CD14-positive monocyte (primary cell): ENCODE measurements at regions not wholly inside any gene's neighbourhood (a gene's known extent, or its start where the extent isn't known, plus 50 kb on each side); places are given as distances from the start of the nearest gene placed in this dataset.

Source experiments
- DNase-seq, 3 donors: peaks; one replicate each; pipeline ENCODE4 v3.0.0-alpha.2; 2011 to 2022
- H2AFZ ChIP-seq: 2 replicates; pipeline ENCODE4 v1.6.0; 2012; ENCODE audit warnings: mild to moderate bottlenecking, low read depth, low read length, inconsistent platforms; ENCODE audit not compliant: insufficient read depth, poor library complexity, severe bottlenecking
- H3K27ac ChIP-seq, 2 donors: 1 replicate in 1 of 2; 2 replicates in 1 of 2; pipeline ENCODE4 v1.5.1; 2012 to 2013; ENCODE audit warnings: low read length in 2 of 2, control low read depth in 1 of 2, inconsistent platforms in 1 of 2, low read depth in 1 of 2, mild to moderate bottlenecking in 1 of 2
- H3K27me3 ChIP-seq, 2 donors: one replicate each; pipeline versions ENCODE4 v1.6.0 to v1.6.1; 2011 to 2013; ENCODE audit warnings: low read length in 2 of 2; ENCODE audit not compliant: control insufficient read depth in 2 of 2, insufficient read depth in 2 of 2
- H3K36me3 ChIP-seq, 2 donors: replicated peaks in 1 of 2; 1 replicate in 1 of 2; 2 replicates in 1 of 2; pipeline versions ENCODE4 v1.5.1 to v1.6.1; 2012 to 2013; ENCODE audit warnings: low read length in 2 of 2, control low read depth in 1 of 2, inconsistent platforms in 1 of 2, mild to moderate bottlenecking in 1 of 2; ENCODE audit not compliant: insufficient read depth in 2 of 2, control insufficient read depth in 1 of 2
- H3K4me1 ChIP-seq, 2 donors: 1 replicate in 1 of 2; 2 replicates in 1 of 2; pipeline versions ENCODE4 v1.5.1 to v1.6.1; 2012 to 2013; ENCODE audit warnings: low read length in 2 of 2, control low read depth in 1 of 2, inconsistent platforms in 1 of 2, mild to moderate bottlenecking in 1 of 2, moderate library complexity in 1 of 2; ENCODE audit not compliant: insufficient read depth in 2 of 2, control insufficient read depth in 1 of 2
- H3K4me2 ChIP-seq: replicated peaks from 2 replicates; pipeline ENCODE3; 2012; ENCODE audit warnings: low read length, moderate library complexity, mild to moderate bottlenecking; ENCODE audit not compliant: poor library complexity, severe bottlenecking; ENCODE audit errors: extremely low read depth
- H3K4me3 ChIP-seq, 3 experiments: fragments of 200-600 bp in 1 of 3; sonication (generic) in 1 of 3; replicated peaks in 1 of 3; 1 replicate in 2 of 3; 2 replicates in 1 of 3; pipeline ENCODE4 v1.5.1; 2011 to 2013; ENCODE audit warnings: low read length in 3 of 3, mild to moderate bottlenecking in 3 of 3, control low read depth in 2 of 3, low read depth in 2 of 3, inconsistent platforms in 1 of 3, moderate library complexity in 1 of 3
- H3K79me2 ChIP-seq: 2 replicates; pipeline ENCODE4 v1.6.0; 2012; ENCODE audit warnings: mild to moderate bottlenecking, control low read depth, inconsistent platforms, low read length, moderate library complexity; ENCODE audit not compliant: insufficient read depth
- H3K9ac ChIP-seq: 2 replicates; pipeline ENCODE4 v1.6.0; 2017; ENCODE audit warnings: low read length, mild to moderate bottlenecking; ENCODE audit not compliant: insufficient read depth, poor library complexity, severe bottlenecking
- H3K9me3 ChIP-seq, 2 donors: replicated peaks in 1 of 2; 1 replicate in 1 of 2; 2 replicates in 1 of 2; pipeline versions ENCODE4 v1.5.1 to v1.6.1; 2012 to 2013; ENCODE audit warnings: low read length in 2 of 2, control low read depth in 1 of 2; ENCODE audit not compliant: control insufficient read depth in 1 of 2, insufficient read depth in 1 of 2
- H4K20me1 ChIP-seq: 2 replicates; pipeline ENCODE4 v1.6.0; 2012; ENCODE audit warnings: mild to moderate bottlenecking, low read length, control low read depth, moderate library complexity; ENCODE audit not compliant: insufficient read depth
- H3K27ac Mint-ChIP-seq, 7 donors: one replicate each; pipeline ENCODE4 v1.8.0; 2020; ENCODE audit warnings: mild to moderate bottlenecking in 7 of 7, mixed read lengths in 7 of 7, moderate library complexity in 6 of 7, inconsistent platforms in 2 of 7
- H3K27me3 Mint-ChIP-seq, 3 donors: one replicate each; pipeline ENCODE4 v1.8.0; 2021 to 2022; ENCODE audit warnings: low read depth in 3 of 3, mild to moderate bottlenecking in 3 of 3, mixed read lengths in 3 of 3, moderate library complexity in 3 of 3, inconsistent platforms in 1 of 3
- H3K36me3 Mint-ChIP-seq, 2 donors: one replicate each; pipeline ENCODE4 v1.8.0; 2020; ENCODE audit warnings: mixed read lengths in 2 of 2, inconsistent platforms in 1 of 2, mild to moderate bottlenecking in 1 of 2
- H3K4me1 Mint-ChIP-seq: one replicate; pipeline ENCODE4 v1.8.0; 2020; ENCODE audit warnings: mild to moderate bottlenecking, mixed read lengths
- H3K4me3 Mint-ChIP-seq, 2 donors: one replicate each; pipeline ENCODE4 v1.8.0; 2020; ENCODE audit warnings: mild to moderate bottlenecking in 2 of 2, mixed read lengths in 2 of 2, moderate library complexity in 1 of 2
- H3K9me3 Mint-ChIP-seq, 7 donors: one replicate each; pipeline ENCODE4 v1.8.0; 2020 to 2022; ENCODE audit warnings: mixed read lengths in 7 of 7, mild to moderate bottlenecking in 6 of 7, moderate library complexity in 6 of 7, inconsistent platforms in 2 of 7
- WGBS: methylation state at CpG from one replicate; pipeline ENCODE4 v1.1.5; 2013; ENCODE audit warnings: missing lambda C conversion rate; ENCODE audit not compliant: insufficient coverage; 5-methylcytosine and 5-hydroxymethylcytosine counted together
- intact Hi-C, 2 donors: fragments of 100-400 bp; cut with micrococcal nuclease; formaldehyde crosslinking; loops; one replicate each; pipeline versions ENCODE4 v1.15.0 to v1.15.1; 2023
- TF ChIP-seq, protein P1 (sequence below): fragments of 200-600 bp; IDR thresholded peaks from one replicate; pipeline ENCODE4 v1.8.0; 2022; ENCODE audit warnings: antibody characterized with exemption, mild to moderate bottlenecking

DNA sequence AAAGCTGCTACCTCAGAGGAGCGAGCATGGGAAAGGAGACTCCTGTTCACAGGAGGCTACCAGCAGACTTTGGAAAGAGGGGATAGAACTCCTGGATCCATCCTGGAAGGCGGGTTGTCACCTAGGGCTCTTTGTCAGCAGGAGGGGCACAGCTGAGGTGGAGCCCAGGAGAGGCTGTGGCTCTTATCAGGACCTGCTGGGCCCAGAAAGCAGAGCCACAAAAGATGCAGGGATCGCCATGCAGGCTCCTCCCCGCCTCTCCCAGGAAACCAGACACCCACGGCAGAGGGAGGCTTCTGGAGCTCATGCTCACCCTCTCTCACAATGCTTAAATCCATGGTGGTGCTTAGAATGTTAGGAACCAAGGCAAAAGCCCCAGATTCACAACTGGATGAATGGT lies 994.2 kb downstream of the UQCRFS1 start:
- H4K20me1 ChIP-seq, result no peaks in the 10 kb centered on the region
- Mint-ChIP-seq H3K27ac (no peak overlapping the region), H3K4me1 (no peaks in the 10 kb centered on the region), H3K9me3 (peaks cover 2 to 10% (median 9%) of the 10 kb centered on the region in 7 donors), H3K4me3 (no peak overlapping the region), H3K36me3 (no peaks in the 10 kb centered on the region), H3K27me3 (peaks cover 0 to 2% (median 0%) of the 10 kb centered on the region in 3 donors)
- no peaks in the 10 kb centered on the region for H3K27me3 ChIP-seq
- no peak overlapping the region for H3K4me2 ChIP-seq
- H3K36me3 ChIP-seq, result no peaks in the 10 kb centered on the region
- DNase-seq, result no peak
- H3K27ac ChIP-seq, result no peak overlapping the region
- H2AFZ ChIP-seq, result no peak overlapping the region
- 59% methylated on average over 2 of the region's 5 CpGs for WGBS
- H3K9me3 ChIP-seq, result peaks cover 0 to 17% of the 10 kb centered on the region in 2 donors
- no peak overlapping the region for H3K4me3 ChIP-seq
- no peak overlapping the region for H3K9ac ChIP-seq
- intact Hi-C loops, result no loop called here
- TF ChIP-seq, protein P1, sequence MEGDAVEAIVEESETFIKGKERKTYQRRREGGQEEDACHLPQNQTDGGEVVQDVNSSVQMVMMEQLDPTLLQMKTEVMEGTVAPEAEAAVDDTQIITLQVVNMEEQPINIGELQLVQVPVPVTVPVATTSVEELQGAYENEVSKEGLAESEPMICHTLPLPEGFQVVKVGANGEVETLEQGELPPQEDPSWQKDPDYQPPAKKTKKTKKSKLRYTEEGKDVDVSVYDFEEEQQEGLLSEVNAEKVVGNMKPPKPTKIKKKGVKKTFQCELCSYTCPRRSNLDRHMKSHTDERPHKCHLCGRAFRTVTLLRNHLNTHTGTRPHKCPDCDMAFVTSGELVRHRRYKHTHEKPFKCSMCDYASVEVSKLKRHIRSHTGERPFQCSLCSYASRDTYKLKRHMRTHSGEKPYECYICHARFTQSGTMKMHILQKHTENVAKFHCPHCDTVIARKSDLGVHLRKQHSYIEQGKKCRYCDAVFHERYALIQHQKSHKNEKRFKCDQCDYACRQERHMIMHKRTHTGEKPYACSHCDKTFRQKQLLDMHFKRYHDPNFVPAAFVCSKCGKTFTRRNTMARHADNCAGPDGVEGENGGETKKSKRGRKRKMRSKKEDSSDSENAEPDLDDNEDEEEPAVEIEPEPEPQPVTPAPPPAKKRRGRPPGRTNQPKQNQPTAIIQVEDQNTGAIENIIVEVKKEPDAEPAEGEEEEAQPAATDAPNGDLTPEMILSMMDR, result no peak
- no peaks in the 10 kb centered on the region for H3K79me2 ChIP-seq
- no peaks in the 10 kb centered on the region for H3K4me1 ChIP-seq

DNA sequence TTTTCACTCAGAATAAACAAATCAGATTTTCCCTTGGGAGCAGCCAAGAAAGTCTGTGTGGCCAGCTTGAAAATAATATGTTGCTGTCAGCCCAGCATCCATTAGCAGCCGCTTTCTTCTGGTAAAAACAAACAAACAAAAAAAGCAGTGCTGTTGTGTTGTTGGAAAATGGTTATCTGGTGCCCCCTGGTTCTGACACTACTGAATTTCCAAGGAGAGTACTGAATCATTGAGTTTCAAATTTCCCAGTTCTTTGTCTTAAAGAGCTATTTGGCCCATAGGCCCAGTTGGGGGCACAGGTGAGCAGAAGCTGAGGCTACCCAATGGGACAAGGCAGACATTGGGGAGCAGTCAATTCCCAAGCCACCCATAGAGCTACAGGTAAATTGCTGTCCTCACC lies 995.9 kb downstream of the UQCRFS1 start:
- DNase-seq, result no peak
- intact Hi-C loops, result no loop called here
- Histone ChIP-seq H3K4me1 (no peaks in the 10 kb centered on the region), H3K4me3 (no peak overlapping the region), H3K27me3 (no peaks in the 10 kb centered on the region), H3K27ac (no peak overlapping the region), H3K9ac (no peak overlapping the region), H3K36me3 (no peaks in the 10 kb centered on the region), H3K9me3 (peaks cover 0 to 5% of the 10 kb centered on the region in 2 donors), H3K4me2 (no peak overlapping the region), H4K20me1 (no peaks in the 10 kb centered on the region), H3K79me2 (no peaks in the 10 kb centered on the region), H2AFZ (no peak overlapping the region)
- Mint-ChIP-seq H3K27ac (no peak overlapping the region), H3K27me3 (peaks cover 0 to 2% (median 0%) of the 10 kb centered on the region in 3 donors), H3K9me3 (peaks cover 0 to 12% (median 5%) of the 10 kb centered on the region in 7 donors), H3K36me3 (no peaks in the 10 kb centered on the region), H3K4me3 (no peak overlapping the region), H3K4me1 (no peaks in the 10 kb centered on the region)
- no CpG with 5 or more reads among the region's 1 CpG for WGBS
- TF ChIP-seq, protein P1, result no peak
